ENCODE measurements at regions not wholly inside any gene's neighbourhood (a gene's known extent, or its start where the extent isn't known, plus 50 kb on each side); places are given as distances from the start of the nearest gene placed in this dataset.

- Histone ChIP-seq H3K4me3 (ENCODE audit: low read depth in 1 of 2, low read length in 2 of 2) (no peak overlapping the region), H3K9me3 (ENCODE audit: low read length) (peaks cover 2% of the 10 kb centered on the region), H3K4me1 (ENCODE audit: insufficient read depth, low read length) (no peaks in the 10 kb centered on the region), H3K27ac (ENCODE audit: low read depth, low read length) (no peak overlapping the region), H3K27me3 (ENCODE audit: control insufficient read depth in 1 of 2, insufficient read depth in 2 of 2, low read length in 2 of 2) (peaks cover 0 to 7% of the 10 kb centered on the region in 2 donors), H3K9ac (ENCODE audit: low read length) (no peak overlapping the region), H3K36me3 (ENCODE audit: insufficient read depth, low read length) (no peaks in the 10 kb centered on the region)
These were observed 126.5 kb downstream of the MRPL36 start for GRCh38 chr5:1673042-1673677.

- Histone ChIP-seq H3K36me3 (ENCODE audit: insufficient read depth, low read length) (no peaks in the 10 kb centered on the region), H3K4me1 (ENCODE audit: insufficient read depth, low read length) (no peaks in the 10 kb centered on the region), H3K27ac (ENCODE audit: low read depth, low read length) (no peak overlapping the region), H3K4me3 (ENCODE audit: low read depth in 1 of 2, low read length in 2 of 2) (no peak overlapping the region), H3K9me3 (ENCODE audit: low read length) (no peaks in the 10 kb centered on the region), H3K9ac (ENCODE audit: low read length) (no peak overlapping the region), H3K27me3 (ENCODE audit: control insufficient read depth in 1 of 2, insufficient read depth in 2 of 2, low read length in 2 of 2) (peaks cover 0 to 15% of the 10 kb centered on the region in 2 donors)
These were observed 127.2 kb downstream of the MRPL36 start for GRCh38 chr5:1672396-1672795.

GRCh38 chr5:1671351-1671750 lies 128.3 kb downstream of the MRPL36 start:
- peaks cover 5% of the 10 kb centered on the region for H3K4me1 ChIP-seq (ENCODE audit: insufficient read depth, low read length)
- no peak overlapping the region for H3K4me3 ChIP-seq (ENCODE audit: low read depth in 1 of 2, low read length in 2 of 2)
- H3K27me3 ChIP-seq (ENCODE audit: control insufficient read depth in 1 of 2, insufficient read depth in 2 of 2, low read length in 2 of 2): peaks cover 5 to 21% of the 10 kb centered on the region in 2 donors
- H3K9me3 ChIP-seq (ENCODE audit: low read length): no peaks in the 10 kb centered on the region
- no peak overlapping the region for H3K27ac ChIP-seq (ENCODE audit: low read depth, low read length)
- H3K9ac ChIP-seq (ENCODE audit: low read length): no peak overlapping the region
- H3K36me3 ChIP-seq (ENCODE audit: insufficient read depth, low read length): no peaks in the 10 kb centered on the region

GRCh38 chr5:1670351-1670750 lies 129.3 kb downstream of the MRPL36 start:
- H3K4me1 ChIP-seq (ENCODE audit: insufficient read depth, low read length): peaks cover 5% of the 10 kb centered on the region
- no peak overlapping the region for H3K27ac ChIP-seq (ENCODE audit: low read depth, low read length)
- H3K9me3 ChIP-seq (ENCODE audit: low read length): no peaks in the 10 kb centered on the region
- no peaks in the 10 kb centered on the region for H3K36me3 ChIP-seq (ENCODE audit: insufficient read depth, low read length)
- H3K4me3 ChIP-seq (ENCODE audit: low read depth in 1 of 2, low read length in 2 of 2): no peak overlapping the region
- peaks cover 15 to 31% of the 10 kb centered on the region in 2 donors for H3K27me3 ChIP-seq (ENCODE audit: control insufficient read depth in 1 of 2, insufficient read depth in 2 of 2, low read length in 2 of 2)
- H3K9ac ChIP-seq (ENCODE audit: low read length): no peak overlapping the region

- no peak overlapping the region for H3K4me3 ChIP-seq (ENCODE audit: low read depth in 1 of 2, low read length in 2 of 2)
- H3K27me3 ChIP-seq (ENCODE audit: control insufficient read depth in 1 of 2, insufficient read depth in 2 of 2, low read length in 2 of 2): peaks cover 24 to 40% of the 10 kb centered on the region in 2 donors
- no peaks in the 10 kb centered on the region for H3K9me3 ChIP-seq (ENCODE audit: low read length)
- H3K4me1 ChIP-seq (ENCODE audit: insufficient read depth, low read length): peaks cover 5% of the 10 kb centered on the region
- H3K36me3 ChIP-seq (ENCODE audit: insufficient read depth, low read length): no peaks in the 10 kb centered on the region
- no peak overlapping the region for H3K9ac ChIP-seq (ENCODE audit: low read length)
- H3K27ac ChIP-seq (ENCODE audit: low read depth, low read length): no peak overlapping the region
These were observed 130.1 kb downstream of the MRPL36 start for GRCh38 chr5:1669276-1670155.

GRCh38 chr5:1668141-1668721 lies 131.4 kb downstream of the MRPL36 start:
- peaks cover 24 to 41% of the 10 kb centered on the region in 2 donors for H3K27me3 ChIP-seq (ENCODE audit: control insufficient read depth in 1 of 2, insufficient read depth in 2 of 2, low read length in 2 of 2)
- H3K4me3 ChIP-seq (ENCODE audit: low read depth in 1 of 2, low read length in 2 of 2): no peak overlapping the region

GRCh38 chr5:1667648-1668140 lies 131.9 kb downstream of the MRPL36 start:
- H3K4me3 ChIP-seq (ENCODE audit: low read depth in 1 of 2, low read length in 2 of 2): no peak overlapping the region
- H3K36me3 ChIP-seq (ENCODE audit: insufficient read depth, low read length): no peaks in the 10 kb centered on the region
- H3K9ac ChIP-seq (ENCODE audit: low read length): no peak overlapping the region
- peaks cover 5% of the 10 kb centered on the region for H3K4me1 ChIP-seq (ENCODE audit: insufficient read depth, low read length)
- H3K9me3 ChIP-seq (ENCODE audit: low read length): no peaks in the 10 kb centered on the region
- no peak overlapping the region for H3K27ac ChIP-seq (ENCODE audit: low read depth, low read length)
- peaks cover 24 to 41% of the 10 kb centered on the region in 2 donors for H3K27me3 ChIP-seq (ENCODE audit: control insufficient read depth in 1 of 2, insufficient read depth in 2 of 2, low read length in 2 of 2)

More at GRCh38 chr5:1668141-1668721, 131.4 kb downstream of the MRPL36 start:
- Histone ChIP-seq H3K4me1 (ENCODE audit: insufficient read depth, low read length) (peaks cover 5% of the 10 kb centered on the region), H3K9me3 (ENCODE audit: low read length) (no peaks in the 10 kb centered on the region), H3K27ac (ENCODE audit: low read depth, low read length) (no peak overlapping the region), H3K36me3 (ENCODE audit: insufficient read depth, low read length) (no peaks in the 10 kb centered on the region), H3K9ac (ENCODE audit: low read length) (no peak overlapping the region)

GRCh38 chr5:1666812-1667588 lies 132.6 kb downstream of the MRPL36 start:
- H3K4me1 ChIP-seq (ENCODE audit: insufficient read depth, low read length): peaks cover 5% of the 10 kb centered on the region
- H3K27ac ChIP-seq (ENCODE audit: low read depth, low read length): no peak overlapping the region
- H3K9me3 ChIP-seq (ENCODE audit: low read length): no peaks in the 10 kb centered on the region
- no peaks in the 10 kb centered on the region for H3K36me3 ChIP-seq (ENCODE audit: insufficient read depth, low read length)
- H3K9ac ChIP-seq (ENCODE audit: low read length): no peak overlapping the region
- peaks cover 24 to 44% of the 10 kb centered on the region in 2 donors for H3K27me3 ChIP-seq (ENCODE audit: control insufficient read depth in 1 of 2, insufficient read depth in 2 of 2, low read length in 2 of 2)
- no peak overlapping the region for H3K4me3 ChIP-seq (ENCODE audit: low read depth in 1 of 2, low read length in 2 of 2)

GRCh38 chr5:1666221-1666620 lies 133.4 kb downstream of the MRPL36 start:
- H3K27ac ChIP-seq (ENCODE audit: low read depth, low read length): no peak overlapping the region
- H3K36me3 ChIP-seq (ENCODE audit: insufficient read depth, low read length): no peaks in the 10 kb centered on the region
- no peak overlapping the region for H3K4me3 ChIP-seq (ENCODE audit: low read depth in 1 of 2, low read length in 2 of 2)
- H3K4me1 ChIP-seq (ENCODE audit: insufficient read depth, low read length): peaks cover 5% of the 10 kb centered on the region
- H3K27me3 ChIP-seq (ENCODE audit: control insufficient read depth in 1 of 2, insufficient read depth in 2 of 2, low read length in 2 of 2): peaks cover 24 to 46% of the 10 kb centered on the region in 2 donors
- no peak overlapping the region for H3K9ac ChIP-seq (ENCODE audit: low read length)
- no peaks in the 10 kb centered on the region for H3K9me3 ChIP-seq (ENCODE audit: low read length)

- Histone ChIP-seq H3K36me3 (ENCODE audit: insufficient read depth, low read length) (no peaks in the 10 kb centered on the region), H3K4me1 (ENCODE audit: insufficient read depth, low read length) (peaks cover 5% of the 10 kb centered on the region), H3K9ac (ENCODE audit: low read length) (no peak overlapping the region), H3K9me3 (ENCODE audit: low read length) (no peaks in the 10 kb centered on the region), H3K4me3 (ENCODE audit: low read depth in 1 of 2, low read length in 2 of 2) (no peak overlapping the region), H3K27me3 (ENCODE audit: control insufficient read depth in 1 of 2, insufficient read depth in 2 of 2, low read length in 2 of 2) (peaks cover 24 to 46% of the 10 kb centered on the region in 2 donors), H3K27ac (ENCODE audit: low read depth, low read length) (no peak overlapping the region)
These were observed 133.8 kb downstream of the MRPL36 start for GRCh38 chr5:1665803-1666202.

- Histone ChIP-seq H3K4me1 (ENCODE audit: insufficient read depth, low read length) (peaks cover 5% of the 10 kb centered on the region), H3K27ac (ENCODE audit: low read depth, low read length) (no peak overlapping the region), H3K4me3 (ENCODE audit: low read depth in 1 of 2, low read length in 2 of 2) (no peak overlapping the region), H3K9me3 (ENCODE audit: low read length) (no peaks in the 10 kb centered on the region), H3K36me3 (ENCODE audit: insufficient read depth, low read length) (no peaks in the 10 kb centered on the region), H3K27me3 (ENCODE audit: control insufficient read depth in 1 of 2, insufficient read depth in 2 of 2, low read length in 2 of 2) (peaks cover 24 to 49% of the 10 kb centered on the region in 2 donors), H3K9ac (ENCODE audit: low read length) (no peak overlapping the region)
These were observed 134.4 kb downstream of the MRPL36 start for GRCh38 chr5:1665231-1665630.
